ENCODE measurements at regions not wholly inside any gene's neighbourhood (a gene's known extent, or its start where the extent isn't known, plus 50 kb on each side); places are given as distances from the start of the nearest gene placed in this dataset.
"Not testable (repeated sequence)": the region's sequence is repeated elsewhere in the genome, so short reads cannot be mapped to it uniquely, and the experiment has no call there.

GRCh38 chr4:187910741-187911140 lies 84.8 kb upstream of the ZFP42 start:
- Mint-ChIP-seq H3K27me3 (ENCODE audit: low read depth) (no peaks in the 10 kb centered on the region), H3K27ac (no peak overlapping the region), H3K4me1 (ENCODE audit: low read depth) (no peaks in the 10 kb centered on the region), H3K4me3 (no peak overlapping the region), H3K9me3 (peaks cover 13% of the 10 kb centered on the region), H3K36me3 (ENCODE audit: low read depth) (no peaks in the 10 kb centered on the region)

- not testable (repeated sequence) for H3K36me3 Mint-ChIP-seq (ENCODE audit: low read depth); H3K4me3 Mint-ChIP-seq; H3K27me3 Mint-ChIP-seq (ENCODE audit: low read depth); H3K4me1 Mint-ChIP-seq (ENCODE audit: low read depth); H3K27ac Mint-ChIP-seq
- peaks cover 14% of the 10 kb centered on the region for H3K9me3 Mint-ChIP-seq
Observed at GRCh38 chr4:187915406-187915805, 80.2 kb upstream of the ZFP42 start.

GRCh38 chr4:187919966-187920365 lies 75.6 kb upstream of the ZFP42 start:
- H3K36me3 Mint-ChIP-seq (ENCODE audit: low read depth), result no peaks in the 10 kb centered on the region
- H3K27ac Mint-ChIP-seq, result no peak overlapping the region
- H3K9me3 Mint-ChIP-seq, result peaks cover 6% of the 10 kb centered on the region
- no peak overlapping the region for H3K4me3 Mint-ChIP-seq
- no peaks in the 10 kb centered on the region for H3K27me3 Mint-ChIP-seq (ENCODE audit: low read depth)
- no peaks in the 10 kb centered on the region for H3K4me1 Mint-ChIP-seq (ENCODE audit: low read depth)

GRCh38 chr4:187921946-187922623 lies 73.5 kb upstream of the ZFP42 start:
- H3K27ac Mint-ChIP-seq, result no peak overlapping the region
- H3K4me1 Mint-ChIP-seq (ENCODE audit: low read depth), result no peaks in the 10 kb centered on the region
- H3K4me3 Mint-ChIP-seq, result no peak overlapping the region
- H3K36me3 Mint-ChIP-seq (ENCODE audit: low read depth), result no peaks in the 10 kb centered on the region
- no peaks in the 10 kb centered on the region for H3K27me3 Mint-ChIP-seq (ENCODE audit: low read depth)
- peaks cover 18% of the 10 kb centered on the region for H3K9me3 Mint-ChIP-seq

GRCh38 chr4:187929024-187929423 lies 66.5 kb upstream of the ZFP42 start:
- Mint-ChIP-seq H3K4me3 (no peak overlapping the region), H3K9me3 (peaks cover 35% of the 10 kb centered on the region), H3K4me1 (ENCODE audit: low read depth) (no peaks in the 10 kb centered on the region), H3K27ac (no peak overlapping the region), H3K27me3 (ENCODE audit: low read depth) (no peaks in the 10 kb centered on the region), H3K36me3 (ENCODE audit: low read depth) (no peaks in the 10 kb centered on the region)

- Mint-ChIP-seq H3K4me3 (no peak overlapping the region), H3K9me3 (peaks cover 27% of the 10 kb centered on the region), H3K4me1 (ENCODE audit: low read depth) (no peaks in the 10 kb centered on the region), H3K27ac (no peak overlapping the region), H3K27me3 (ENCODE audit: low read depth) (no peaks in the 10 kb centered on the region), H3K36me3 (ENCODE audit: low read depth) (no peaks in the 10 kb centered on the region)
Observed at GRCh38 chr4:187934766-187935165, 60.8 kb upstream of the ZFP42 start.

- no peaks in the 10 kb centered on the region for H3K27me3 Mint-ChIP-seq (ENCODE audit: low read depth)
- H3K4me1 Mint-ChIP-seq (ENCODE audit: low read depth), result no peaks in the 10 kb centered on the region
- no peaks in the 10 kb centered on the region for H3K36me3 Mint-ChIP-seq (ENCODE audit: low read depth)
- H3K4me3 Mint-ChIP-seq, result no peak overlapping the region
- peaks cover 26% of the 10 kb centered on the region for H3K9me3 Mint-ChIP-seq
- no peak overlapping the region for H3K27ac Mint-ChIP-seq
Observed at GRCh38 chr4:187937557-187937956, 58.0 kb upstream of the ZFP42 start.

GRCh38 chr4:187940299-187940698 lies 55.3 kb upstream of the ZFP42 start:
- Mint-ChIP-seq H3K4me1 (ENCODE audit: low read depth) (no peaks in the 10 kb centered on the region), H3K9me3 (peaks cover 33% of the 10 kb centered on the region), H3K27me3 (ENCODE audit: low read depth) (no peaks in the 10 kb centered on the region), H3K4me3 (no peak overlapping the region), H3K36me3 (ENCODE audit: low read depth) (no peaks in the 10 kb centered on the region), H3K27ac (no peak overlapping the region)

GRCh38 chr4:187942968-187943367 lies 52.6 kb upstream of the ZFP42 start:
- H3K27me3 Mint-ChIP-seq (ENCODE audit: low read depth), result no peaks in the 10 kb centered on the region
- no peak overlapping the region for H3K4me3 Mint-ChIP-seq
- H3K4me1 Mint-ChIP-seq (ENCODE audit: low read depth), result no peaks in the 10 kb centered on the region
- peaks cover 29% of the 10 kb centered on the region for H3K9me3 Mint-ChIP-seq
- H3K36me3 Mint-ChIP-seq (ENCODE audit: low read depth), result no peaks in the 10 kb centered on the region
- H3K27ac Mint-ChIP-seq, result no peak overlapping the region

- H3K4me1 Mint-ChIP-seq (ENCODE audit: low read depth), result no peaks in the 10 kb centered on the region
- H3K27me3 Mint-ChIP-seq (ENCODE audit: low read depth), result no peaks in the 10 kb centered on the region
- no peak overlapping the region for H3K4me3 Mint-ChIP-seq
- H3K9me3 Mint-ChIP-seq, result peaks cover 23% of the 10 kb centered on the region
- no peaks in the 10 kb centered on the region for H3K36me3 Mint-ChIP-seq (ENCODE audit: low read depth)
- H3K27ac Mint-ChIP-seq, result no peak overlapping the region
Observed at GRCh38 chr4:187944179-187944578, 51.4 kb upstream of the ZFP42 start.

Measured in T-helper 1 cell treated with Interleukin-12 subunit alpha and Interleukin-12 subunit beta and Interleukin-4 antibody, amounts not matched to agents 30 μg/mL and 1 μg/mL, for 36 hours (primary cell).